KMS-11 (cell line): ENCODE measurements at regions not wholly inside any gene's neighbourhood (a gene's known extent, or its start where the extent isn't known, plus 50 kb on each side); places are given as distances from the start of the nearest gene placed in this dataset.

Experiments
- H2AFZ ChIP-seq: fragments of 200-600 bp; sonication (generic); 2 replicates; pipeline ENCODE4 v1.6.1; 2016; ENCODE audit warnings: antibody characterized with exemption, mixed run types, low read depth
- H3K27ac ChIP-seq: fragments of 200-600 bp; sonication (generic); 2 replicates; pipeline ENCODE4 v1.6.1; 2016; ENCODE audit warnings: mild to moderate bottlenecking, mixed run types
- H3K27me3 ChIP-seq: fragments of 200-600 bp; sonication (generic); 2 replicates; pipeline ENCODE4 v1.6.1; 2017; ENCODE audit warnings: mild to moderate bottlenecking, low read depth, mixed run types, moderate library complexity; ENCODE audit not compliant: insufficient read depth
- H3K36me3 ChIP-seq: fragments of 200-600 bp; sonication (generic); 2 replicates; pipeline ENCODE4 v1.6.1; 2017; ENCODE audit warnings: mild to moderate bottlenecking, mixed run types; ENCODE audit not compliant: insufficient read depth
- H3K4me1 ChIP-seq: fragments of 200-600 bp; sonication (generic); 2 replicates; pipeline ENCODE4 v1.6.1; 2016; ENCODE audit warnings: mild to moderate bottlenecking, low read depth, mixed run types; ENCODE audit not compliant: poor library complexity, severe bottlenecking
- H3K4me2 ChIP-seq: fragments of 200-600 bp; sonication (generic); 2 replicates; pipeline ENCODE4 v1.7.0; 2016; ENCODE audit warnings: mild to moderate bottlenecking, mixed run types
- H3K4me3 ChIP-seq: fragments of 200-600 bp; sonication (generic); IDR thresholded peaks from 2 replicates; pipeline ENCODE4 v1.6.1; 2017; ENCODE audit warnings: low read depth, low read length, mixed read lengths; ENCODE audit not compliant: insufficient read depth
- H3K79me2 ChIP-seq: fragments of 200-600 bp; sonication (generic); 2 replicates; pipeline ENCODE4 v1.6.1; 2016; ENCODE audit warnings: low read depth, mixed run types; ENCODE audit not compliant: insufficient read depth
- H3K9ac ChIP-seq: fragments of 200-600 bp; sonication (generic); 2 replicates; pipeline ENCODE4 v1.6.1; 2016; ENCODE audit warnings: mild to moderate bottlenecking, mixed run types
- H4K20me1 ChIP-seq: fragments of 200-600 bp; sonication (generic); 2 replicates; pipeline ENCODE4 v1.6.1; 2016; ENCODE audit warnings: mild to moderate bottlenecking, mixed run types; ENCODE audit not compliant: insufficient read depth
- TF ChIP-seq, protein P1 (sequence below): fragments of 200-600 bp; sonication (generic); conservative IDR thresholded peaks from 2 replicates; pipeline ENCODE4 v1.6.1; 2017; ENCODE audit warnings: low read depth, mild to moderate bottlenecking, antibody characterized with exemption, low read length, moderate library complexity, mixed read lengths

DNA sequence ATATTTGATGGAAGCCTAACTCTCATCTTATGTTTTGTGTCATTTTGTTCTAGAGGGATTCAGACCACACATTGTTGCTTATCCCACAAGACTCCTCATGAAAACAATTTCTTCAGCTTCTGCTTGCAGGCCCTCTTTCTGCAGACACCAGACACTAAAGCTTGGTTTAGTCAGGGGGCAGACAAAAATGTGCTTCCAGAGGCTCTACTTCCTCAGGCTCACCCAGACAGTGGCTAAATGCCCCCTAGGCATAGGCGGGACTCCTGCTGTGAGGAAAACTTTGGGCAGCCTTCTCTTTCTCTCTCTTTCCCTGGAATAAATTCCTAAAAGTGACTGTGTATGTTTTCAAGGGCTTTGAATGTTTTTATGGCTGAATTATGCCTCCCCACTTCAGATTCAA lies 435.4 kb upstream of the ATP11B start:
- Histone ChIP-seq H3K4me1 (no peaks in the 10 kb centered on the region), H3K27me3 (no peaks in the 10 kb centered on the region), H3K9ac (no peak overlapping the region), H2AFZ (no peak overlapping the region), H4K20me1 (no peaks in the 10 kb centered on the region), H3K4me3 (no peak overlapping the region), H3K79me2 (no peaks in the 10 kb centered on the region), H3K4me2 (no peak overlapping the region), H3K36me3 (no peaks in the 10 kb centered on the region), H3K27ac (no peak overlapping the region)
- TF ChIP-seq, protein P1, sequence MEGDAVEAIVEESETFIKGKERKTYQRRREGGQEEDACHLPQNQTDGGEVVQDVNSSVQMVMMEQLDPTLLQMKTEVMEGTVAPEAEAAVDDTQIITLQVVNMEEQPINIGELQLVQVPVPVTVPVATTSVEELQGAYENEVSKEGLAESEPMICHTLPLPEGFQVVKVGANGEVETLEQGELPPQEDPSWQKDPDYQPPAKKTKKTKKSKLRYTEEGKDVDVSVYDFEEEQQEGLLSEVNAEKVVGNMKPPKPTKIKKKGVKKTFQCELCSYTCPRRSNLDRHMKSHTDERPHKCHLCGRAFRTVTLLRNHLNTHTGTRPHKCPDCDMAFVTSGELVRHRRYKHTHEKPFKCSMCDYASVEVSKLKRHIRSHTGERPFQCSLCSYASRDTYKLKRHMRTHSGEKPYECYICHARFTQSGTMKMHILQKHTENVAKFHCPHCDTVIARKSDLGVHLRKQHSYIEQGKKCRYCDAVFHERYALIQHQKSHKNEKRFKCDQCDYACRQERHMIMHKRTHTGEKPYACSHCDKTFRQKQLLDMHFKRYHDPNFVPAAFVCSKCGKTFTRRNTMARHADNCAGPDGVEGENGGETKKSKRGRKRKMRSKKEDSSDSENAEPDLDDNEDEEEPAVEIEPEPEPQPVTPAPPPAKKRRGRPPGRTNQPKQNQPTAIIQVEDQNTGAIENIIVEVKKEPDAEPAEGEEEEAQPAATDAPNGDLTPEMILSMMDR = no peak

- Histone ChIP-seq H4K20me1 (no peaks in the 10 kb centered on the region), H2AFZ (no peak overlapping the region), H3K4me2 (no peak overlapping the region), H3K36me3 (no peaks in the 10 kb centered on the region), H3K9ac (no peak overlapping the region), H3K4me1 (no peaks in the 10 kb centered on the region), H3K4me3 (no peak overlapping the region), H3K79me2 (no peaks in the 10 kb centered on the region), H3K27me3 (no peaks in the 10 kb centered on the region), H3K27ac (no peak overlapping the region)
- TF ChIP-seq, protein P1 = no peak
These were observed 429.0 kb upstream of the ATP11B start for GRCh38 chr3:182364323-182364722.

DNA sequence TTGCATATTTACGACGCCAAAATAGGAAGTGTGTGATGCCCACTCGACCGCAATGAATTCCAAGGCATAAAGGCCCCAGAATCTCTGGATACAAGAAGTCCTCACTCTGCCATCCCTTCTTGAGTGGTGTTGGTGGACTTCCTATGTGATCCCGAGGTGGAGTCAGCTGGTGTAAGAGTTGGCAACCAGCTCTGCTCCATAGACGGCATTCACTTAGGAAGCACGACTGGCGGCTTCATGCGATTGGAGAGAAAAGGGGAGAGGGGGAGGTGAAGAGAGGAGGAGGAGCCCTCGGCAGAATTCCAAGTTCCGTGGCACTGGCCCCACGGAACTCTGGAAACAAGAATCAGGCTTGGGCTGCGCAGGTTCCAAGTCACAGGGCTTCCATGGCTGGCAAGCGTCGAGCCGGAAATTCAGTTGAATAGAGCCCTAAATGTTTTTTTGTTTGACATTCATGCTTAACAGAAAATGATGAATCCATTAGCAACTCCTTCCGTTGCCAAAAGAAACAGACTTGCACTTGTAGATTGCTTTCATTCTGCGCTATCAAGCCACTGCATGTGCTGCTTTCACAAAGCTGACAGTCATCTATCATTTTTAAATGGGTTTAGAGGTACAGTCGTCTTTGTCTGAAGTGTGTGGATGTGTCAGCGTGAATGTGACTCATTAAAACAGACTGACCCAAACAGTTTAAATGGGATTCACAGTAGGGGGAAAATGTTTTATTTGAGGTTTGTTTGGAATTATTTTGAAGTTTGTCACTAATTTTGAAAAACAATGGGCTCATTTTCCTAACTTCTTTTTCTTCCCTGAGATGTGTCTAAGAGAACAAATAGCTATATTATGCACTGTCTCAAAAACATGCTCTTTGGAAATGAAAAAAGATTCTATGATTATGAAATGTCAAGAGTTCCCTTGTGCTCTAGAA lies 428.3 kb upstream of the ATP11B start:
- H3K79me2 ChIP-seq = no peaks in the 10 kb centered on the region
- no peak overlapping the region for H3K9ac ChIP-seq
- no peak overlapping the region for H2AFZ ChIP-seq
- TF ChIP-seq, protein P1 = no peak
- no peaks in the 10 kb centered on the region for H3K36me3 ChIP-seq
- no peak overlapping the region for H3K4me3 ChIP-seq
- no peaks in the 10 kb centered on the region for H4K20me1 ChIP-seq
- H3K27me3 ChIP-seq = no peaks in the 10 kb centered on the region
- no peaks in the 10 kb centered on the region for H3K4me1 ChIP-seq
- no peak overlapping the region for H3K27ac ChIP-seq
- H3K4me2 ChIP-seq = no peak overlapping the region

- Histone ChIP-seq H4K20me1 (no peaks in the 10 kb centered on the region), H3K27ac (no peak overlapping the region), H3K27me3 (no peaks in the 10 kb centered on the region), H3K4me2 (no peak overlapping the region), H2AFZ (no peak overlapping the region), H3K9ac (no peak overlapping the region), H3K4me1 (no peaks in the 10 kb centered on the region), H3K4me3 (no peak overlapping the region), H3K79me2 (no peaks in the 10 kb centered on the region), H3K36me3 (no peaks in the 10 kb centered on the region)
- TF ChIP-seq, protein P1 = no peak
These were observed 426.6 kb upstream of the ATP11B start for GRCh38 chr3:182366746-182367145.
